ENCODE measurements at regions not wholly inside any gene's neighbourhood (a gene's known extent, or its start where the extent isn't known, plus 50 kb on each side); places are given as distances from the start of the nearest gene placed in this dataset.

- TF ChIP-seq CTCF (IDR thresholded peaks at IDR 0.05; ENCODE audit: insufficient read depth, low read length, poor library complexity, severe bottlenecking) (no peak), EZH2phosphoT487 (conservative IDR thresholded peaks at IDR 0.05; ENCODE audit: low read length) (no peak)
Observed at GRCh38 chr14:65828396-65828795, 415.9 kb downstream of the FUT8 start.

Measured in SU-DHL-6 (cell line).